C4-2B (cell line): ENCODE measurements at regions not wholly inside any gene's neighbourhood (a gene's known extent, or its start where the extent isn't known, plus 50 kb on each side); places are given as distances from the start of the nearest gene placed in this dataset.

Source experiments
- CTCF ChIP-seq: fragments of 450-650 bp; conservative IDR thresholded peaks from 2 replicates; pipeline ENCODE4 v1.5.1; 2017; ENCODE audit warnings: mild to moderate bottlenecking
- ZFX ChIP-seq: fragments of 450-650 bp; IDR thresholded peaks from 2 replicates; pipeline ENCODE4 v1.6.1; 2017

DNA sequence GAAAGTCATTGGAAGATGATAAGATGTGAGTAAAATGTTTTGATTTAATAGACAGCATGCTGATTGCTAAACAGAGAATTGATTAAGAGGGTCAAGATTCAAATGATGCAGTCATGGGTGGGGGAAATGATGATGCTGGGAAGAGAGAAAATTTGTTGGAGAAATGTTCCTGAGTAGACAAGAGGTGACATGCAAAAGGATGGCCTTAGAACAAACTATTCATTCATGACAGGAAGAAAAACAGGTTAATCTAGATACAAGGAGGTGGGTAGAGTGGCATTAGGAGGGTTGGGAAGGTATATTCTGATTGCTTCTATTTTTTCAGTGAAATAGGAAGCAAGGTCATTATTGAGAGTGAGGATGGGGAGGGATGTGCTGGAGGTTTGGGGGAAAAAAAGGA is 146.7 kb downstream of the SEM1 start:
- TF ChIP-seq ZFX (no peak), CTCF (no peak)
